HepG2 (cell line): ENCODE measurements at regions not wholly inside any gene's neighbourhood (a gene's known extent, or its start where the extent isn't known, plus 50 kb on each side); places are given as distances from the start of the nearest gene placed in this dataset.

ENCODE experiments used
- ATAC-seq: fragments of 200-7000 bp; cut with Tn5 transposase; 3 replicates; pipeline ENCODE4 v1.9.1; 2020; ENCODE audit warnings: mild to moderate bottlenecking, moderate library complexity
- BruUV-seq: library from RNA; stranded (reverse); fragments of 400-500 nt; replicated peaks from 2 replicates; lab custom pipeline; 2021; lab: Mats Ljungman, UMichigan
- CTCF ChIA-PET: fragments of 300-600 bp; formaldehyde crosslinking; extraction: SDS; loops from one replicate; lab custom pipeline; 2021; ENCODE audit warnings: low total read pairs, inconsistent platforms, low intra/inter-chr PET ratio; lab: Yijun Ruan, JAX
- POLR2A ChIA-PET: fragments of 350-600 bp; sonication (Branson Sonifier 250); formaldehyde crosslinking; loops from one replicate; lab custom pipeline; 2020; ENCODE audit warnings: antibody characterized with exemption, inconsistent platforms; lab: Yijun Ruan, JAX
- DNase-seq: peaks from one replicate; pipeline ENCODE4 v3.0.0-alpha.2; 2015; ENCODE audit warnings: low spot score
- FAIRE-seq: peaks from 3 replicates; lab custom pipeline; 2011; peaks lifted over from hg19 to GRCh38; lab: Jason Lieb, UNC
- H2AFZ ChIP-seq: one replicate; pipeline ENCODE4 v1.6.1; 2011; ENCODE audit warnings: low read length, inconsistent platforms
- H3K27ac ChIP-seq: fragments of 300-600 bp; 3 replicates; pipeline ENCODE4 v1.8.0; 2011; ENCODE audit warnings: mixed run types, mild to moderate bottlenecking, mixed read lengths, low read length, inconsistent platforms; ENCODE audit not compliant: insufficient read depth; ENCODE audit errors: extremely low read length
- H3K27me3 ChIP-seq, 2 experiments: fragments of 200-600 bp in 1 of 2; 2 replicates in 1 of 2; 3 replicates in 1 of 2; pipeline versions ENCODE4 v1.6.0 to v1.8.0; 2011; ENCODE audit warnings: low read length in 2 of 2, mild to moderate bottlenecking in 2 of 2, moderate library complexity in 2 of 2, inconsistent platforms in 1 of 2; ENCODE audit not compliant: insufficient read depth in 2 of 2, control insufficient read depth in 1 of 2
- H3K36me3 ChIP-seq, 2 experiments: fragments of 200-600 bp in 1 of 2; replicated peaks in 1 of 2; 2 replicates in 1 of 2; 3 replicates in 1 of 2; pipeline versions ENCODE4 v1.5.1 to v1.8.0; 2011; ENCODE audit warnings: low read length in 2 of 2, inconsistent platforms in 1 of 2; ENCODE audit not compliant: insufficient read depth in 2 of 2, control insufficient read depth in 1 of 2
- H3K4me1 ChIP-seq: 2 replicates; pipeline ENCODE4 v1.5.1; 2012; ENCODE audit warnings: low read length, inconsistent platforms; ENCODE audit not compliant: insufficient read depth
- H3K4me2 ChIP-seq: 2 replicates; pipeline ENCODE4 v1.6.0; 2011; ENCODE audit warnings: low read depth, low read length, inconsistent platforms
- H3K4me3 ChIP-seq, 3 experiments: fragments of 200-600 bp in 1 of 3; sonication (generic), shearing (Covaris generic) in 1 of 3; replicated peaks in 1 of 3; 2 replicates each; pipeline ENCODE4 v1.5.1; 2011 to 2016; ENCODE audit warnings: low read length in 3 of 3, inconsistent platforms in 2 of 3, low read depth in 2 of 3, mild to moderate bottlenecking in 2 of 3, control low read depth in 1 of 3, mixed read lengths in 1 of 3; ENCODE audit not compliant: insufficient read depth in 1 of 3
- H3K79me2 ChIP-seq: one replicate; pipeline ENCODE4 v1.6.1; 2011; ENCODE audit warnings: low read length, inconsistent platforms; ENCODE audit not compliant: insufficient read depth
- H3K9ac ChIP-seq: 2 replicates; pipeline ENCODE4 v1.6.0; 2011; ENCODE audit warnings: mild to moderate bottlenecking, low read depth, low read length, inconsistent platforms; ENCODE audit not compliant: insufficient read depth
- H3K9me3 ChIP-seq: 2 replicates; pipeline ENCODE4 v1.5.1; 2012; ENCODE audit warnings: mild to moderate bottlenecking, low read length
- H4K20me1 ChIP-seq: 2 replicates; pipeline ENCODE4 v1.6.0; 2011; ENCODE audit warnings: inconsistent platforms, mild to moderate bottlenecking, low read length, moderate library complexity; ENCODE audit not compliant: insufficient read depth
- MAFF ChIP-seq: IDR thresholded peaks from 2 replicates; pipeline ENCODE4 v1.6.1; 2011; ENCODE audit warnings: low read depth, low read length, improper control_type of control experiment
- ZNF136 ChIP-seq: sonication (generic); formaldehyde crosslinking; IDR thresholded peaks from 2 replicates; pipeline ENCODE4 v1.8.1; 2022; ENCODE audit warnings: low read depth, mild to moderate bottlenecking, moderate library complexity, missing genetic modification reagents
- WGBS: methylation state at CpG from one replicate; pipeline ENCODE4 v1.1.6; 2017; ENCODE audit warnings: low lambda C conversion rate; 5-methylcytosine and 5-hydroxymethylcytosine counted together
- in situ Hi-C: cut with HindIII; loops from 2 replicates; pipeline ENCODE4 v1.10.0; 2017; ENCODE audit warnings: low pct_unique_long_range_greater_than_20kb; ENCODE audit not compliant: extremely low pct_ligation_motif_present
- intact Hi-C: fragments of 100-400 bp; cut with micrococcal nuclease; formaldehyde crosslinking; loops from one replicate; pipeline ENCODE4 v1.10.0; 2022; ENCODE audit not compliant: unreplicated experiment
- TF ChIP-seq, protein P1 (sequence below): sonication (generic); formaldehyde crosslinking; IDR thresholded peaks from 2 replicates; pipeline ENCODE4 v1.5.0; 2020; ENCODE audit warnings: mild to moderate bottlenecking, missing genetic modification reagents
- TF ChIP-seq, protein P2 (sequence below): sonication (generic); formaldehyde crosslinking; IDR thresholded peaks from 2 replicates; pipeline ENCODE4 v1.5.0; 2020; ENCODE audit warnings: mild to moderate bottlenecking, missing genetic modification reagents, borderline replicate concordance
- TF ChIP-seq, protein P3 (sequence below), 2 experiments: sonication (generic) in 1 of 2; formaldehyde crosslinking in 1 of 2; IDR thresholded peaks; 2 replicates each; pipeline versions ENCODE4 v1.5.1 to v1.6.1; 2011 to 2020; ENCODE audit warnings: borderline replicate concordance in 1 of 2, low read depth in 1 of 2, low read length in 1 of 2, mild to moderate bottlenecking in 1 of 2, missing genetic modification reagents in 1 of 2, moderate library complexity in 1 of 2
- TF ChIP-seq, protein P4 (sequence below): sonication (generic); formaldehyde crosslinking; IDR thresholded peaks from 2 replicates; pipeline ENCODE4 v1.8.1; 2023; ENCODE audit warnings: mild to moderate bottlenecking, missing genetic modification reagents
- TF ChIP-seq, protein P5 (sequence below), 2 experiments: IDR thresholded peaks; 2 replicates each; pipeline ENCODE4 v1.6.1; 2011 to 2012; ENCODE audit warnings: low read length in 2 of 2, borderline replicate concordance in 1 of 2, low read depth in 1 of 2, mild to moderate bottlenecking in 1 of 2, moderate library complexity in 1 of 2

DNA sequence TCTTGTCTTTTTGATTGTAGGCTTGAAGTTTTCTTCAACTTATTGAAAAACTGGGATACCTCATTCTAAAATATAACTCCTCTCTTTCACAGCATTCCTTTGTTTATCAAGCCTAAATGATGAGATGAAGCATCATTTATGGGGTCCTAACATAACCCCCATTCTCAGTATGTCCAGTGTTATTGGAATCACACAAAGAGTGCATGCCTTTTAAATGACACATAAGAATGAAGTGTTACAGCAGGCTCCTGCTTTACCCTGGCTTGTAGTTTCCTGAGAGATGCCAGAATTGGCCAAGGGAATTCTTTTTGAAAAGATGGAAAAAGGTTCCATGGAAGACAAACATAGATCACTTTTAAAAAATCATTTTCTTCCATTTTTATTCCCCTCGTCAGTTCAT lies 502.4 kb downstream of the BCKDHB start:
- ChIA-PET POLR2A (no interaction called here), CTCF (no interaction called here)
- in situ Hi-C loops (no loop called here), intact Hi-C loops (loop anchor here (10.0 kb wide), 2 partner anchors 394 to 856 kb away; no protein-coding TSS in a partner anchor)
- 2% methylated on average over 1 of the region's 1 CpG for WGBS
- Histone ChIP-seq H3K36me3 (no peaks in the 10 kb centered on the region), H3K9me3 (no peaks in the 10 kb centered on the region), H2AFZ (no peak overlapping the region), H3K9ac (no peak overlapping the region), H4K20me1 (no peaks in the 10 kb centered on the region), H3K4me2 (no peak overlapping the region), H3K4me1 (no peaks in the 10 kb centered on the region), H3K4me3 (no peak overlapping the region), H3K79me2 (no peaks in the 10 kb centered on the region), H3K27me3 (no peaks in the 10 kb centered on the region), H3K27ac (no peak overlapping the region)
- DNase-seq: no peak
- TF ChIP-seq, protein P1, sequence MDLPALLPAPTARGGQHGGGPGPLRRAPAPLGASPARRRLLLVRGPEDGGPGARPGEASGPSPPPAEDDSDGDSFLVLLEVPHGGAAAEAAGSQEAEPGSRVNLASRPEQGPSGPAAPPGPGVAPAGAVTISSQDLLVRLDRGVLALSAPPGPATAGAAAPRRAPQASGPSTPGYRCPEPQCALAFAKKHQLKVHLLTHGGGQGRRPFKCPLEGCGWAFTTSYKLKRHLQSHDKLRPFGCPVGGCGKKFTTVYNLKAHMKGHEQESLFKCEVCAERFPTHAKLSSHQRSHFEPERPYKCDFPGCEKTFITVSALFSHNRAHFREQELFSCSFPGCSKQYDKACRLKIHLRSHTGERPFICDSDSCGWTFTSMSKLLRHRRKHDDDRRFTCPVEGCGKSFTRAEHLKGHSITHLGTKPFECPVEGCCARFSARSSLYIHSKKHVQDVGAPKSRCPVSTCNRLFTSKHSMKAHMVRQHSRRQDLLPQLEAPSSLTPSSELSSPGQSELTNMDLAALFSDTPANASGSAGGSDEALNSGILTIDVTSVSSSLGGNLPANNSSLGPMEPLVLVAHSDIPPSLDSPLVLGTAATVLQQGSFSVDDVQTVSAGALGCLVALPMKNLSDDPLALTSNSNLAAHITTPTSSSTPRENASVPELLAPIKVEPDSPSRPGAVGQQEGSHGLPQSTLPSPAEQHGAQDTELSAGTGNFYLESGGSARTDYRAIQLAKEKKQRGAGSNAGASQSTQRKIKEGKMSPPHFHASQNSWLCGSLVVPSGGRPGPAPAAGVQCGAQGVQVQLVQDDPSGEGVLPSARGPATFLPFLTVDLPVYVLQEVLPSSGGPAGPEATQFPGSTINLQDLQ: no peak
- TF ChIP-seq, protein P2, sequence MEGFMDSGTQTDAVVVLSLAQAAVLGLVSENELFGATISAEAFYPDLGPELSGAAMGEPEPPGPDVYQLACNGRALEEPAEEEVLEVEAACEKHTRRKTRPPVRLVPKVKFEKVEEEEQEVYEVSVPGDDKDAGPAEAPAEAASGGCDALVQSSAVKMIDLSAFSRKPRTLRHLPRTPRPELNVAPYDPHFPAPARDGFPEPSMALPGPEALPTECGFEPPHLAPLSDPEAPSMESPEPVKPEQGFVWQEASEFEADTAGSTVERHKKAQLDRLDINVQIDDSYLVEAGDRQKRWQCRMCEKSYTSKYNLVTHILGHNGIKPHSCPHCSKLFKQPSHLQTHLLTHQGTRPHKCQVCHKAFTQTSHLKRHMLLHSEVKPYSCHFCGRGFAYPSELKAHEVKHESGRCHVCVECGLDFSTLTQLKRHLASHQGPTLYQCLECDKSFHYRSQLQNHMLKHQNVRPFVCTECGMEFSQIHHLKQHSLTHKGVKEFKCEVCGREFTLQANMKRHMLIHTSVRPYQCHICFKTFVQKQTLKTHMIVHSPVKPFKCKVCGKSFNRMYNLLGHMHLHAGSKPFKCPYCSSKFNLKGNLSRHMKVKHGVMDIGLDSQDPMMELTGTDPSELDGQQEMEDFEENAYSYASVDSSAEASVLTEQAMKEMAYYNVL (CRISPR knock-in tag): no peak
- TF ChIP-seq ZNF136: no peak
- TF ChIP-seq, protein P3, sequence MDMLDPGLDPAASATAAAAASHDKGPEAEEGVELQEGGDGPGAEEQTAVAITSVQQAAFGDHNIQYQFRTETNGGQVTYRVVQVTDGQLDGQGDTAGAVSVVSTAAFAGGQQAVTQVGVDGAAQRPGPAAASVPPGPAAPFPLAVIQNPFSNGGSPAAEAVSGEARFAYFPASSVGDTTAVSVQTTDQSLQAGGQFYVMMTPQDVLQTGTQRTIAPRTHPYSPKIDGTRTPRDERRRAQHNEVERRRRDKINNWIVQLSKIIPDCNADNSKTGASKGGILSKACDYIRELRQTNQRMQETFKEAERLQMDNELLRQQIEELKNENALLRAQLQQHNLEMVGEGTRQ (IDR thresholded peaks at IDR 0.05; ENCODE audit: low read depth, low read length): no peak
- TF ChIP-seq, protein P3 (CRISPR knock-in tag; IDR thresholded peaks at IDR 0.05; ENCODE audit: borderline replicate concordance): no peak
- no peak for TF ChIP-seq MAFF
- TF ChIP-seq, protein P4, sequence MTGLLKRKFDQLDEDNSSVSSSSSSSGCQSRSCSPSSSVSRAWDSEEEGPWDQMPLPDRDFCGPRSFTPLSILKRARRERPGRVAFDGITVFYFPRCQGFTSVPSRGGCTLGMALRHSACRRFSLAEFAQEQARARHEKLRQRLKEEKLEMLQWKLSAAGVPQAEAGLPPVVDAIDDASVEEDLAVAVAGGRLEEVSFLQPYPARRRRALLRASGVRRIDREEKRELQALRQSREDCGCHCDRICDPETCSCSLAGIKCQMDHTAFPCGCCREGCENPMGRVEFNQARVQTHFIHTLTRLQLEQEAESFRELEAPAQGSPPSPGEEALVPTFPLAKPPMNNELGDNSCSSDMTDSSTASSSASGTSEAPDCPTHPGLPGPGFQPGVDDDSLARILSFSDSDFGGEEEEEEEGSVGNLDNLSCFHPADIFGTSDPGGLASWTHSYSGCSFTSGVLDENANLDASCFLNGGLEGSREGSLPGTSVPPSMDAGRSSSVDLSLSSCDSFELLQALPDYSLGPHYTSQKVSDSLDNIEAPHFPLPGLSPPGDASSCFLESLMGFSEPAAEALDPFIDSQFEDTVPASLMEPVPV (CRISPR knock-in tag): no peak
- TF ChIP-seq, protein P5, sequence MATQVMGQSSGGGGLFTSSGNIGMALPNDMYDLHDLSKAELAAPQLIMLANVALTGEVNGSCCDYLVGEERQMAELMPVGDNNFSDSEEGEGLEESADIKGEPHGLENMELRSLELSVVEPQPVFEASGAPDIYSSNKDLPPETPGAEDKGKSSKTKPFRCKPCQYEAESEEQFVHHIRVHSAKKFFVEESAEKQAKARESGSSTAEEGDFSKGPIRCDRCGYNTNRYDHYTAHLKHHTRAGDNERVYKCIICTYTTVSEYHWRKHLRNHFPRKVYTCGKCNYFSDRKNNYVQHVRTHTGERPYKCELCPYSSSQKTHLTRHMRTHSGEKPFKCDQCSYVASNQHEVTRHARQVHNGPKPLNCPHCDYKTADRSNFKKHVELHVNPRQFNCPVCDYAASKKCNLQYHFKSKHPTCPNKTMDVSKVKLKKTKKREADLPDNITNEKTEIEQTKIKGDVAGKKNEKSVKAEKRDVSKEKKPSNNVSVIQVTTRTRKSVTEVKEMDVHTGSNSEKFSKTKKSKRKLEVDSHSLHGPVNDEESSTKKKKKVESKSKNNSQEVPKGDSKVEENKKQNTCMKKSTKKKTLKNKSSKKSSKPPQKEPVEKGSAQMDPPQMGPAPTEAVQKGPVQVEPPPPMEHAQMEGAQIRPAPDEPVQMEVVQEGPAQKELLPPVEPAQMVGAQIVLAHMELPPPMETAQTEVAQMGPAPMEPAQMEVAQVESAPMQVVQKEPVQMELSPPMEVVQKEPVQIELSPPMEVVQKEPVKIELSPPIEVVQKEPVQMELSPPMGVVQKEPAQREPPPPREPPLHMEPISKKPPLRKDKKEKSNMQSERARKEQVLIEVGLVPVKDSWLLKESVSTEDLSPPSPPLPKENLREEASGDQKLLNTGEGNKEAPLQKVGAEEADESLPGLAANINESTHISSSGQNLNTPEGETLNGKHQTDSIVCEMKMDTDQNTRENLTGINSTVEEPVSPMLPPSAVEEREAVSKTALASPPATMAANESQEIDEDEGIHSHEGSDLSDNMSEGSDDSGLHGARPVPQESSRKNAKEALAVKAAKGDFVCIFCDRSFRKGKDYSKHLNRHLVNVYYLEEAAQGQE (IDR thresholded peaks at IDR 0.05; ENCODE audit: borderline replicate concordance in 1 of 2, low read depth in 1 of 2, low read length in 2 of 2): no peak
- no TSS peak for BruUV-seq
- FAIRE-seq: no peak
- ATAC-seq: no peak
